GM12875 (cell line): ENCODE measurements at regions not wholly inside any gene's neighbourhood (a gene's known extent, or its start where the extent isn't known, plus 50 kb on each side); places are given as distances from the start of the nearest gene placed in this dataset.

Experiments
- H3K4me3 ChIP-seq: one replicate; pipeline ENCODE4 v1.5.1; 2011; ENCODE audit warnings: low read depth, low read length, control low read depth
- CTCF ChIP-seq: IDR thresholded peaks from 2 replicates; pipeline ENCODE4 v1.5.1; 2011; ENCODE audit warnings: low read depth, mild to moderate bottlenecking, control low read depth, inconsistent platforms, low read length, moderate library complexity, borderline replicate concordance; ENCODE audit not compliant: insufficient read depth

- no peak for TF ChIP-seq CTCF
- no peak overlapping the region for H3K4me3 ChIP-seq
These were observed 98.9 kb upstream of the PDZRN3 start for GRCh38 chr3:73723596-73723995.

- H3K4me3 ChIP-seq, result no peak overlapping the region
- no peak for TF ChIP-seq CTCF
These were observed 95.1 kb upstream of the PDZRN3 start for GRCh38 chr3:73719861-73720260.

- no peak for TF ChIP-seq CTCF
- H3K4me3 ChIP-seq, result no peak overlapping the region
These were observed 94.7 kb upstream of the PDZRN3 start for GRCh38 chr3:73719413-73719851.

GRCh38 chr3:73718326-73719110, 93.8 kb upstream of the PDZRN3 start:
- no peak overlapping the region for H3K4me3 ChIP-seq
- TF ChIP-seq CTCF, result no peak

GRCh38 chr3:73716418-73716817, 91.7 kb upstream of the PDZRN3 start:
- H3K4me3 ChIP-seq, result no peak overlapping the region
- TF ChIP-seq CTCF, result no peak

- TF ChIP-seq CTCF, result no peak
- no peak overlapping the region for H3K4me3 ChIP-seq
These were observed 85.6 kb upstream of the PDZRN3 start for GRCh38 chr3:73710340-73710739.

GRCh38 chr3:73709712-73710111, 85.0 kb upstream of the PDZRN3 start:
- no peak overlapping the region for H3K4me3 ChIP-seq
- TF ChIP-seq CTCF, result no peak
